HG03135 (cell line): ENCODE measurements at regions not wholly inside any gene's neighbourhood (a gene's known extent, or its start where the extent isn't known, plus 50 kb on each side); places are given as distances from the start of the nearest gene placed in this dataset.
"Not testable (repeated sequence)": the region's sequence is repeated elsewhere in the genome, so short reads cannot be mapped to it uniquely, and the experiment has no call there.

Source experiments
- ATAC-seq: cut with Tn5 transposase; IDR thresholded peaks from one replicate; pipeline ENCODE4 v1.9.1; 2021; ENCODE audit warnings: mild to moderate bottlenecking, moderate library complexity; ENCODE audit not compliant: unreplicated experiment

DNA sequence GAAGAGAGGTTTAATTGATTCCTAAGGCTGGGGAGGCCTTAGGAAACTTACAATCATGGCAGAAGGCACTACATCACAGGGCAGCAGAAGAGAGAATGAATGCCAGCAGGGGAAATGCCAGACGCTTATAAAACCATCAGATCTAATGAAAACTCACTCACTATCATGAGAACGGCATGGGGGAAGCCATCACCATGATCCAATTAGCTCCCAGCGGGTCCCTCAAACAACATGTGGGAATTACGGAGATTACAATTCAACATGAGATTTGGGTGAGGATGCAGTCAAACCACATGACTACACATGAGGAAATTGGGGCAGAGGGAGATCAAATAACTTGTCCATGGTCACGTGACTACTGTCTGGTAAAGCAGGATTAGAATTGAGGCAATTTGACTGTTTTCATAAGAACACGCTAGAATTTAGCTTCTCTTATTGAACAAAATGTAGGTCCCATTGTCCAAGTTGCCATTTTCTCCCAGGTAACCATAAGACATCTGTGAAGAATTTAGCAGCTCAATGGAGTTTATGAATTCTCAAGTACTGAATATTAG is 445.1 kb upstream of the CDH20 start:
- ATAC-seq: no peak

DNA sequence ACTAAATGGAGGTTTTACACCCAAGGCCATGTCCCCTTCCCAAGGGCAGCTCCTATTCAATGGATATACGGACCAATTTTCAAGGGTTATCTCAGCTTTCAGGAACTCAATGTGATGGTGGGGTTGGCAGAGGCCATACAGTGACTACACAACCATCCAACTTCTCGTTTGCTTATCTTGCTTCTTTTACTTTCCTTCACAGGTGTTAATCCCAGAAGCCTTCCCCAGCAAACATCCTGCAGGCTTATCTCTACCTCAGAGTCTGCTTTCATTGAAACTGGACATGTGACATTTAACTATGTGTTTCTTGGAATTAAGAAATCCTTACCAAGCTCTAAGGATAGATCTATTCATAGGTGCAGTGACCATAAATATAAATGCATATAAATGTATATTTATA is 443.8 kb upstream of the CDH20 start:
- ATAC-seq: no peak

DNA sequence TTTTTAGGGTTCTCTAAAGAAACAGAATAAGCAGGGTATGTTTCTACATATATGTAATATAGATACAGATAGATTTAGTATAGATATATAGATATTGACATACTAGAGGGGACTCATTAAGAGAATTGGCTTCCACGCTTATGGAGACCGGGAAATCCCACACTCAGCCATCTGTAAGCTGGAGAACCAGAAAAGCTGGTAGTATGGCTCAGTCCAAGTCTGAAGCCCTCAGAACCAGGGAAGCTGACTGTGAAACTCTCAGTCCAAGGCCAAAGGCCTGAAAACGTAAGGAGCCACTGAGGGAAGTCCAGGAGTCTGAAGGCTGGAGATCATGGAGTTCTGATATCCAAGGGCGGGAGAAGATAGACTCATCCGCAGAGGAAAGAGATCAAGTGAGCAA is 441.3 kb upstream of the CDH20 start:
- no peak for ATAC-seq

DNA sequence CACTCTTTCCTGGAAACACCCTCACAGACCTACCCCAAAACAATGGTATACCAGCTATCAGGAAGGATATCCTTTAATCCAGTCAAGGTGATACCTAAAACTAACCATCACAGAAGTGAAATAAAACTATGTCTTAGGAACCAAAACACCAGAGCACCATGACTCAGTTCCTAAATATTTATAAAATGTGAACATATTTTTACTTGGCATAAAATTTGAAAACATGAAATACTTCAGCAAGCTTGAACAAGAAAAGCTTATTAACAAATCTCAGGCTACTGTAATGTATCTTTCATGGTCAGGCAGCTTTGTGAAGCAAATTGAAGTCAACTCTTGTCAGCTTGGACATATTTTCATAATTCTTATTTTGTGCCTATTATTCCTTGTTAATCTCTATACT is 440.8 kb upstream of the CDH20 start:
- no peak for ATAC-seq

DNA sequence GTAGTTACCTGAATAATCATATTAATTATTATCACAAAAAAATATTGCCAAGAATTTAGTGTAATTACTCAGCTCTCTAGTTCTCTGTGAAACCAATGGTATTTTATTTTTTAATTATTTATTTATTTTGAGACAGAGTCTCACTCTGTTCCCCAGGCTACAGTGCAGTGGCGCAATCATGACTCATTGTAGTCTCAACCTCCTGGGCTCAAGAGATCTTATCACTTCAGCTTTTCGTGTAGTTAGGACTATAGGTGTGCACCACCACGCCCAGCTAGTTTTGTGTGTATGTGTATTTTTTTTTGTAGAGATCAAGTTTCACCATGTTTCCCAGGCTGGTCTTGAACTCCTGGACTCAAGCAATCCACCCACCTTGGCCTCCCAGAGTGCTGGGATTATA is 440.4 kb upstream of the CDH20 start:
- no peak for ATAC-seq

DNA sequence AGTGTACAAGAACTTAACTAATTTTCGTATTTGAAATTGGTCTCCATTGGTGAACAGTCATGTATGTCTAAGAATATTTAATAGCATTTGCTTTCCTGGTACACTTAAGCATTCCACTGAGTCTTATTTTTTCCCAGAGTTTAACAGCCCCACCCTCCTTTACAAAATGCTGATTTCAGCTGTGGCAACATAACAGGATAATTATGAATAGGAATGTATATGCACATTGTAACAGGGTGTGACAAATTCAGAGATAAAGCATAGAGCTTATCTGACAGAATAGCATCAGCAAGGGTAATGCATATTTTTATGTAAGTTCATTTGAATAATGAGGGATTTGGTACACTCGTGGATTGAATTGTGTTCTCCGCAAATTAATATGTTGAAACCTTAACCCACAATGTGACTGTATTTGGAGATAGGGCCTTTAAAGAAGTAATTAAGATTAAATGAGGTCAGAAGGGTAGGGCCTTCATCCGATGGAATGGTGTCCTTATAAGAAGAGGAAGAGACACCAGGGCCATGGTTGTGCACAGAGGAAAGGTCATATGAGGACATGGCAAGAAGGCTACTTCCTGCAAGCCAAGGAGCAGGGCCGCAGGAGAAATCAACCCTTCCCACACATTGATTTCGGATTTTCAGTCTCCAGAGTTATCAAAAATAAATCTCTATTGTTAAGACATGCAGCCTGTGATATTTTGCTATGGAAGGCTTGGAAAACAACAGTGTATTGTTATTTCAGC is 439.7 kb upstream of the CDH20 start:
- ATAC-seq: no peak

DNA sequence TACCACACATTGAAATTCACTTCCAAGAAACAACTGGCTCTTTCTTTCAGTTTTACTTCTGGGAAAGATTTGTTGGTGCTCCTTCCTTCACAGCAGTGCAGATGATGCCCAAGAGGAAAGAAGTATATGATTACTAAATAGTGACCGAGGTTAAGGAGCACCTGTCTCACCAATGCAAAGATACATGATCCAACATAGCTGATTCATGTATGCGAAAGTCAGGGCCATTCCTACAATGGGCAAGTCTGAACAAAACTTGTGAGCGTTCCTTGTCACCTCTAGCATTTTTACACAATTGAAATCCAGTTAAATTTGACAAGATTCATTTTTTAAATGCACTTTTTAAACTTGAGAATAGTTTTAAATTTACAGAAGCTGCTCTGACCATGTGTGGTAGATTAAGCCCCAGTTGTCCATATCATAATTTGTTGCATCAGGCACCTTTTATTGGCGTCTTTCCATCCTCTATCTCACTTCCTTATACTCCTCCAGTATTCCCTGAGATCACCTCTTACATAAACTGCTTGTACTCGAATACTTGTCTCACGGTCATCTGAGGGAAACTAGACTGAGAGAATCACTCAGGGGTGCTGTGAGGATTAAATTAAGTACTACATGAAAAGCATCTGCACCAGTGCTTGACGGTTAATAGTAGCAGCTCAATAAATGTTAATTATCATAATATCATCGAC is 438.8 kb upstream of the CDH20 start:
- ATAC-seq: no peak

DNA sequence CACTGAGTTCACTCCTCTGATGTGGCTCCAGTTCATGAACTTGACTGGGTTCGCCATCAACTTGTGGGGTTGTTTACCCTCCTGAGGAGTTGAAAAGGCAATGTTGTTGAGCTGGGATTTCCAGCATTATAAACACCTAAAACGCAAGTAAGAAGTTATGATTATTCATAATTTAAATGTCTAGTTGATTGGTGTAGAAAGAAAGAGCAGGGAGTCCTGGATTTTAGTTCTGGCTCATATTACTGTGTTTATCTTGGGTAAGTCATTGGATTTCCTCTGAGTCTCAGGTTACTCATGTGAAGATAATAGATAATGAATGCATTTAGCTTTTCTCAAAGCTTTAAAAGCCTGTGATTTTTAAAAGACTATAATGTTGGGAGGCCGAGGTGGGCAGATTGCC is 438.0 kb upstream of the CDH20 start:
- no peak for ATAC-seq

DNA sequence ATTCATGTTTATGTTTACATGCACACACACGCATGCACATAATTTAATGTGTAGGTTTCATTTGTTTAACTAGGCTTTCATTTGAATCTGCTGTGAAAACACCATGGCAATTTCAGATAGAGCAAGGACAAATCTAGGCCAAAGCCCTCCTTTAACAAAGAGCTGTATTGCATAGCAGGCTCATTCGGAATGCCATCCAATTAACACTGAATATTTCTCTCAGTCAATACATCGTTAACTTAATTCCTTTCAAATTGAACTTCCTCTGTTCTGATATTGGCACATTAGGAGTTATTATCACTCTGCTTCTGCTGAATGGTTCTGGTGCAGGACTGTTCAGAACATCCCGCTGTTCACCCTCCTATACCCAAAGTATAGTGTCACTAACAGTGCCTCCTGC is 435.1 kb upstream of the CDH20 start:
- ATAC-seq: no peak

DNA sequence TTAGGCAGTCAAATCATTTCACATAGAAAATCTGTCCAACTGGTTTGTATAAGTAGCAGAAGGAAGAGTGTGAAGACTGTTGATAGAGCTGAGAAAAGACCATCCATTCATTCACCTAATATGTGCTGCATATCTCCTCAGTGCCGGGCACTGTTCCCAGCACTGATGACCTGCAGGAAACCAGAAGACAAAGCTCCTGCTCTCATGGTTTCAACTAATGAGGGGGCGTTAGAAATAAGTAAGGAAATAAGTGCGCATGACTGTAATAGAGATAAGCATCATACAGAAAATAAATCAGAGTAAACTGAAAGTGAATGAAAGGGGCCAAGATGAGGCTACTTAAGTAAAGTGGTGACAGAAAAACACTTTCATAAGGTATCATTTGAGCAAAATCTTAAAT is 427.5 kb upstream of the CDH20 start:
- ATAC-seq: no peak

DNA sequence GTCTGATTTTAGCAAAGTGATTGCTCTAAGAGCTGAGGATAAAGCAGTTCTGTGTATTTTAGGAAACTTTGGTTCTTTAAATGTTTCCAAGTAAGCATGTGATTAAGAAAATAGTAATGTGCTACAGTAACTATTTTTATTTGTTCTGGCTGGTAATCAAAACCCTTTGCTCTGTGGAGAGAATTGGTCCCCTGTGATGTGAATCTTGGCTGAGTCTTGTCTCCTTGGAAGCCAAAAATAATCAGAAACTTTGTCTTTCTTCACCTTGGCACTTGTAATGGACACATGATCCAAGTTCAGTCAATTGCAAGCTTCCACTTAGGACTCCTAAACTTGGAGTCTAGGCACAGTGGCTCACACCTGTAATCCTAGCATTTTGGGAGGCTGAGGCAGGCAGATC is 422.7 kb upstream of the CDH20 start:
- ATAC-seq: no peak

DNA sequence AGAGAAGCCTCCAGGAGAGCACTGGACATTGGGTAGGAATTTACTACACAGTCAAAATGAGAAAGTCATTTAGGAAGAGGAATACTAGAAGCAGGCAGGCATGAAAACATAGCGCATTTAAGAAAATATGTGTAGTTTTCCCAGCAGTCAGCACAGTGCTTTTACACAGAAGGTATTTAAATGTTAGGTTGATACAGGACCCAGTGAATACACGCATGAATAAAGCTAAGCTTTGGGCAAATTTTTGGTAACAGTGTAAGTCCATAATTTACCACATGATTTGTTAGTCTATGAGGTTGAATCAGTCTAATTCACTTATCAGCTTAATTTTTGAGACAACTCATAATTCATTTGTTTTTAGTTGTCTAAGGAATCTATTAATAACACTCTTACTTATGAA is 421.7 kb upstream of the CDH20 start:
- ATAC-seq: no peak

DNA sequence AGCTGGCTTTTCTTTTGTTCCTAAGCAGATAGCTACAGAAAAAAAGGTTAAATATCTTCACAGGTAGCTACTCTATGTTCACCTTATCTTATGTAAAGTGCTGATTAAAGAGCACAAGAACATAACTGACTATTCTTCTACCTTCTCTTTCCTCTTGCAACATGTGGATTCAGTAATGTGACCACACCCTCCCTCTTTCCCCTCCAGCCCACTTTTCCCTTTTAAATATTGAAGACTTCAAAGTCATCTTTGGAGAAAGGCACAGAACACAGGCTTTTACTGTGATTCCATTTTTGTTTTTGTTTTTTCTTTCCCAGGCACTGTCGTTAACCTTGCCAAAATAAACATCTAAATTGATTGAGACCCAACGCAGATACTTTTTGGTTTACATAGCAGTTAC is 418.1 kb upstream of the CDH20 start:
- ATAC-seq: no peak

DNA sequence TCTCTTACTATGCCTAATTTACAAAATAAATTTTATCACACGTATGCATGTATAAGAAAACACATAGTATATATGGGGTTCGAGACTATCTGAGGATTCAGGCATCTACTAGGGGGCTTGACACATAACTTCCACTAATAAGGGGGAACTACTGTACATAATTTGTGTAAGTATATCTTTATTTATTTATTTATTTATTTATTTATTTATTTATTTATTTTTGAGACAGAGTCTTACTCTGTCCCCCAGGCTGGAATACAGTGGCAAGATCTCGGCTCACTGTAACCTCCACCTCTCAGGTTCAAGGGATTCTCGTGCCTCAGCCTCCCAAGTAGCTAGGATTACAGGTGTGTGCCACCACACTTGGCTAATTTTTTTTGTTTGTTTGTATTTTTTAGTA is 414.4 kb upstream of the CDH20 start:
- not testable (repeated sequence) for ATAC-seq

DNA sequence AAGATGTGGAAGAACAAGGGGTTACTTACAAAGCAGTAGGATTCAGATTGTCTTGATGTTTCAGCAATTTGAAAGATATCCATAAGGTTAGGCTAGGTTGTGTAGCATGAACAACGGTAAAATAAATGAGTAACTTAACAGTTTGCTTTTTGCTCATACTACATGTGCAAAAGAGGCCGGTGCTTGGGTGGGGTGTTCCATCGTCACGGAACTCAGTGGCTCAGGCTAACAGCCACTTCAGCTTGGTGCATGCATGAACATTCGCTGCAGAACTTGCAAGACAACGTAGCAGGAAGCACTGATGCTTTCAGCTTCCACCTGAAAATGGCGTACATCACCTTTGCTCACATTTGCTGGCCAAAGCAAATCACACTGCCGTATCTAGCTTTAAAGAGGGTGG is 407.3 kb upstream of the CDH20 start:
- no peak for ATAC-seq

DNA sequence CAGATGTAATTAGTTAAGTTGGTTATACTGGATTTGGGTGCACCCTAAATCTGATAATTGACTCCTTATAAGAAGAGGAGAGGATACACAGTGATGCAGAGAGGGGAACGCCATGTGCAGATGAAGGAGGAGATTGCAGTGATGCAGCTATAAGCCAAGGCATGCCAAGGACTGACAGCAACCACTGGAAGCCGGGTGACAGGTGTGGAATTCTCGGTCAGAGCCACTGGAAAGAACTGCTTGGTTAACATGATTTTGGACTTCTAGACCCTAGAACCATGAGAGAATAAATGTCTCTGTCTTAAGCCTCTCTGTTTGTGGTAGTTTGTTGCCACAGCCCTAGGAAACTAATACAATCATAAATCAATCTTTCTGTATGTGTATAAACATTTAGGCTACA is 403.3 kb upstream of the CDH20 start:
- ATAC-seq: no peak

DNA sequence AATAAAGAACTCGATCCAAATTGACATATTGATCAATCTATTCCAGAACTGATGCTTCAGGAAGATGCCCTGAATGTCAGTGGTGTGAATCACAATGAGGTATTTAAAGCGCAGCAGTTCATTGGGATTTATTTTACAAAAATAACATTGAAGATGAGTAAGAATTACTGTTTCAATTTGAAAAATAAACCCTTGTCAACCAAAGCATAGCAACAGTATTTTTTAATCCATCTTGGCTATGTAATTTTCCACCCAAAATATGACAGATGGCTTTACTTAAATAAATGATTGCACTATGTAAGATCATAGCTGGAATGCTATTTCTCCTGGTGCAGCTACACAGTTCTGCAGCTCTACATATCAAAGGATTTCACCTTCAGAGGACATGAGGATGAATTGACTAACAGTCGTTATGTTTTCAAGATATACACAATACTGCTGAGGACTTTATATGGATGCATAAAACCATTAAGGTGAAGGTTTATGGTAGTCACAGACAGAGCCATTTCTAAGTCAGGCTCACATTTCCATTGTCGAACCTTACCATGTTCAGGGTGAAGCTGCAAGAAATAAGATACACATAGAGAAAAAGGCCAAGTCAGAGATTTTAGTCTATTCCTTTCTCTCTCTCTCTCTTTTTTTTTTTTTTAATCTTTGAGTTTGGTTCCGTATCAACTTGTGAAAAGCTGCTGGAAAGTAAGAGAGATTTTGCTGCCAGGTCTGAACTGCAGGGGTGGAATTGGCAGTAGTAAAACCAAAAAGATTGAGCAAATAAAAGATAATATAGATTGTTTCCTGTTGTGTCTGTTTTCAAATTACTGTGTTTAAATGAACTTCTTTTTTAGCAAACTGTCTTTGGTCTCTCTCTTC is 398.0 kb upstream of the CDH20 start:
- ATAC-seq: no peak

DNA sequence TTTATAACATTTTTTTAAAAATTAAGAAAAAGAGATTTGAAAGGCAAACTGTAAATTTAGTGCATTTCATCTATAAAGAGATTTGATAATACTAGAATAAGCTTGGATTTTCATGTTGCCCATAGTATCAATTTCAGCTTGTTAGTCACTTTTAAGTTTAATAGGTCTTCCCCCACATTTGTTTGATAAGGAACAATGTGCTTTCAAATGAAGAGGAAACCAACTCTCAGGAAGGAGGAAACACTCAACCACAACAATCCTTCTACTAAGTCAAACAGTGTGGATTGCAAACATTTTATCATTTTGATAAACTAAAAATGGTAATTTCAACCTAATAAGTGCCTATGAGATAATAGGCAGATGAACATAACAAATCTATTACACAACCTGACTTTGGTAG is 397.1 kb upstream of the CDH20 start:
- no peak for ATAC-seq

DNA sequence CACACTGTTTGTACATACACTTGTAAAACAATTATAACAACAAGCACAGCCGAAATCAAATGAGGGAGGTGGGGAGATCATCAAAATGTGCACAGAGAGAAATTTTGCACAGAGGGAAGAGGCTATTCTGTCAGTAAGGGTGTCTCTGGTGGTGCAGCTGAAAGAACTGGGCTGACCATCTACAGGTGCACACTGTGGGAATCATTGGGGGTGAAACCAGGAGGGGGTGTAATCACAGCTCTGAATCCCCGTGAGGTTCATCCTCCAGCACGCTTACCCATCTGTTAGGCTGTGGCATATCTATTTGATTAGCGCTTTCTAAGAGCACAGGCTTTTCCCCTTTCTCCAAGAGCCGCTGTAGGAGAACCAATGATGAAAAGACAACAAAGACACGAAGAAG is 389.9 kb upstream of the CDH20 start:
- ATAC-seq: no peak

DNA sequence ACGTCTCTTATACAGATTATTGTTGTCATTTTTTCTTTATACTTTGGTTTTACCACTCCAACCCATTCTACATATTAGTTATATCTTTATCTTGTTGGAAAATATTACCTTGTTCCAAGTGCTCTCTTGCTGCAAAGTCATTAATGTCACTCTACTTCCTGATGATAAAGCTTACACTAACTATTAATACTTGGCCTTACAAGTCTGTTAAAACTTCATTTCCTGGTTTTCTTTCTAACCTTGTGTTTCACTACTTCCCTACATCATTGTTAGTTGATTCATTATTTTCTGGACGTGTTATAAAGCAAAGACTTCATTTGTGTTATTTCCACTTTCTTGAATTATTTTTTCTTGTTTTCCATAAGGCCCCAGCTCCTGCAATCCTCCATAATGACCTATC is 382.6 kb upstream of the CDH20 start:
- ATAC-seq: no peak

DNA sequence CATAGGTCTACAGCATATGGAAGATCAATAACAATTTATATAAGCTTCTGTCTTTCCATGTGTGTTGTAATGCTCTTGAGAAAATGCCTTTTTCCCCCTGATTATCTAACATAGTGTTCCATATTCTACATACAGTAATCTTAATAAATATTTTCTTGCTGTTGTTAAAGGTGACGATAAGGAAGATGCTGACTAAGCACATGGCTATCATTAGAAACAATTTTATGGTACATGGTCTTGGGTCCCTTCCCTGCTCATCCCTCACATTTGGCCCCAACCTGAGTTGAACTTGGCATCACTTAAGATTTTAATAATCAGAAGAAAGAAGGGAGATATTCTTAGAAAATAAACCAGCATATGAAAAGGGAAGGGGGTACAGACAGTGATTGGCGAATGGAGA is 382.1 kb upstream of the CDH20 start:
- ATAC-seq: no peak

DNA sequence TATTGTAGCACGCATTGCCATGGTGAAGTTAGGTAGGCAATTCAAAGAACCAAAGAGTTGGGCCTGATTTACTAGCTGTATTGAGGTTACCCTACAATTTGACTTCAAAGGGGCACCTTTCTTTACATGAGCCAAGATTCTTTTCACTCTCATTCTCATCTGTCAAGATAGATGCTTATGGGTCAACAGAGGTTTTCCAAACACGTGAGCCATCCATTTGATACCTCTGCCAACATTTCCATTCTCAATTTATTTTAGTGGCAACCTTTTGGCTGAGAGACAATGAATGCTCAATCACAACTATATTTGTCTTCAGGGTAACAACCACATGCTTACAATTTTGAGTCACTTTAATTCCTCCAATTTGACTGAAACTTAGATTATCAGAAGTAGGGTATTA is 370.6 kb upstream of the CDH20 start:
- ATAC-seq: no peak
